Retina (tissue), 1 donor: ENCODE measurements at regions not wholly inside any gene's neighbourhood (a gene's known extent, or its start where the extent isn't known, plus 50 kb on each side); places are given as distances from the start of the nearest gene placed in this dataset.
A peak's percentile ranks its signal among the peaks of the same experiment; 100 is the strongest.

Experiments
- DNase-seq: peaks from one replicate; pipeline ENCODE4 v3.0.0-alpha.2; 2016

- no peak for DNase-seq
Observed at GRCh38 chr5:61969755-61970154, 336.3 kb upstream of the KIF2A start.

GRCh38 chr5:61970218-61970617 is 335.8 kb upstream of the KIF2A start:
- no peak for DNase-seq

GRCh38 chr5:61974680-61975079 is 331.3 kb upstream of the KIF2A start:
- no peak for DNase-seq

- DNase-seq = no peak
Observed at GRCh38 chr5:61981886-61982285, 324.1 kb upstream of the KIF2A start.

GRCh38 chr5:61991430-61991829 is 314.6 kb upstream of the KIF2A start:
- no peak for DNase-seq

- no peak for DNase-seq
Observed at GRCh38 chr5:61991866-61992265, 314.1 kb upstream of the KIF2A start.

GRCh38 chr5:61993295-61993927 is 312.6 kb upstream of the KIF2A start:
- DNase-seq = no peak

- no peak for DNase-seq
Observed at GRCh38 chr5:61994171-61994570, 311.8 kb upstream of the KIF2A start.

GRCh38 chr5:61995486-61995885 is 310.5 kb upstream of the KIF2A start:
- no peak for DNase-seq

- no peak for DNase-seq
Observed at GRCh38 chr5:61999371-61999770, 306.6 kb upstream of the KIF2A start.

- DNase-seq = no peak
Observed at GRCh38 chr5:62000646-62001045, 305.4 kb upstream of the KIF2A start.

GRCh38 chr5:62001640-62002039 is 304.4 kb upstream of the KIF2A start:
- DNase-seq = no peak

- DNase-seq = no peak
Observed at GRCh38 chr5:62002436-62002835, 303.6 kb upstream of the KIF2A start.

GRCh38 chr5:62005551-62005950 is 300.5 kb upstream of the KIF2A start:
- no peak for DNase-seq

GRCh38 chr5:62007457-62007856 is 298.5 kb upstream of the KIF2A start:
- no peak for DNase-seq

GRCh38 chr5:62011089-62011664 is 294.8 kb upstream of the KIF2A start:
- DNase-seq = peak; percentile 37

- DNase-seq = no peak
Observed at GRCh38 chr5:62017092-62017491, 288.9 kb upstream of the KIF2A start.

- DNase-seq = no peak
Observed at GRCh38 chr5:62029303-62029702, 276.7 kb upstream of the KIF2A start.

GRCh38 chr5:62030326-62030725 is 275.7 kb upstream of the KIF2A start:
- no peak for DNase-seq

GRCh38 chr5:62038024-62038423 is 268.0 kb upstream of the KIF2A start:
- no peak for DNase-seq

GRCh38 chr5:62041156-62041756 is 264.8 kb upstream of the KIF2A start:
- DNase-seq = peak; percentile 42

- peak; percentile 2 for DNase-seq
Observed at GRCh38 chr5:62042007-62042406, 264.0 kb upstream of the KIF2A start.

- DNase-seq = peak; percentile 56
Observed at GRCh38 chr5:62043289-62044280, 262.4 kb upstream of the KIF2A start.
